ENCODE measurements at regions not wholly inside any gene's neighbourhood (a gene's known extent, or its start where the extent isn't known, plus 50 kb on each side); places are given as distances from the start of the nearest gene placed in this dataset.

DNA sequence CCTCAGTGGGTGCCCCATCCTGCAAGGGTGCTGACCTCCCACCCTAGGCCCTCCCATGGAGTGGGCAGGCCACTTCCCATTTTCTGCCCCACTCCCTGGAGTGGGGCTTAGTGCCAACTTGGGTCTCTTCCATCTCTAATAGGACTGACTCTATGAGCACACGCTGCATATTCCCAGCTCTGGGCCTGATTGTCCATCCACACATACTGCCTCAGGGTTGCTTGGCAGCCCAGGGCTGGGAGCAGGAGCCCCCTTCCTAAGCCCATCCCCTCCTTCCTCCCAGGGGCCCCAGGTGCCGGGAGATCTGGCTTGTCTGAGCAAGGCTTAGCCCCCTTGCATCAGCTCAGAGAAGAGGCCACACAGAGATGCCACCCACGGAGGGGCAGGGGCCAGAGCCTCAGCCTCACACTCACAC, 55.1 kb downstream of the PJA1 start:
- no peak for DNase-seq

DNA sequence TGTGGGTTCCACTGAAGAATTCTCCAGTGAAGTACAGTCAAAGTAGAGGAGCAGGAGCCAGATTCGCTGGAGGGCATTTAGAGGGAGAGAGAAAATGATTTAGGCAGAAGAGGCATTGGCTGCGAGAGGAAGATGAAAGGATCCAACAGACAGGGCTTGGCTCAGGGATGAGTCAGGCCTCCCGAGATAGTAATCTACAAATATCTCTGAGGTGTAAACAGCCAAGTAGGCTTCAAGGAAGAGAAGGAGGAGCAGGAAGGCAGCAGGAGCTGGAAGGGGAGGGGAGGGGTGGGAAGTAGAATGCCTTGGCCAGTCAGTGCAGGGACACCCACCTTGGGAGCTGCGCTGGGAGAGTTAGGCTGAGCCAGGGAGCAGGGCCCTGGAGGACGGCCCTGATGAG, 55.5 kb downstream of the PJA1 start:
- DNase-seq, result no peak

DNA sequence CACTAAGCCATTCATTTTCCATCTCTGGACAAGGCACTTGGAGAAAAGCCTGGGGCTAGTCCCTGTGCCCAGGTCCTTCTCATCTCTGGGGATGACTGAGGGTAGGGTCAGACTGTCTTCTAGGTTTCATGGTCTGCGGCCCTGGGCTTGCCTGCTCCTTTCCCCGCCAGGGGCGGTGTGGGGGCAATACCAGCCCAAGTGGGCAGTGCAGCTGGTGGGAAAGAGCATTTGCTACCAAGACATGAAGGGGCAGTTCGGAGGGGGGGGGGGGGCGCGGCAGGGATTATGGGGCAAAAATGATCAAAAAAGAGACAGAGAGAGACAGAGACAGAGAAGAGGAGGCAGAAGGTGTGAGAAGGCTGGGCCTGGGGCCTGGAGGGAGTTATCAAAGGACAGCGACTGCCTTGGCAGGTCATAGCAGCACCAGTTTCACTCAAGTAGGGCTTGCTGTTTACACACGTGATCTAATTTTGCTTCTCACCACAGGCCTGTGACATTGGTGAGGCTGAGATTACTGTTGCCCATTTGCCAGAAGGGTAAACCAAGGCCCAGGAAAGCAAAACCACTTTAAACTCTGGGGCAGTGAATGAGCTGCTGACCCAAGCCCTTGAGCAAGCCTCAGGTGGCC, 56.1 kb downstream of the PJA1 start:
- DNase-seq, result no peak

DNA sequence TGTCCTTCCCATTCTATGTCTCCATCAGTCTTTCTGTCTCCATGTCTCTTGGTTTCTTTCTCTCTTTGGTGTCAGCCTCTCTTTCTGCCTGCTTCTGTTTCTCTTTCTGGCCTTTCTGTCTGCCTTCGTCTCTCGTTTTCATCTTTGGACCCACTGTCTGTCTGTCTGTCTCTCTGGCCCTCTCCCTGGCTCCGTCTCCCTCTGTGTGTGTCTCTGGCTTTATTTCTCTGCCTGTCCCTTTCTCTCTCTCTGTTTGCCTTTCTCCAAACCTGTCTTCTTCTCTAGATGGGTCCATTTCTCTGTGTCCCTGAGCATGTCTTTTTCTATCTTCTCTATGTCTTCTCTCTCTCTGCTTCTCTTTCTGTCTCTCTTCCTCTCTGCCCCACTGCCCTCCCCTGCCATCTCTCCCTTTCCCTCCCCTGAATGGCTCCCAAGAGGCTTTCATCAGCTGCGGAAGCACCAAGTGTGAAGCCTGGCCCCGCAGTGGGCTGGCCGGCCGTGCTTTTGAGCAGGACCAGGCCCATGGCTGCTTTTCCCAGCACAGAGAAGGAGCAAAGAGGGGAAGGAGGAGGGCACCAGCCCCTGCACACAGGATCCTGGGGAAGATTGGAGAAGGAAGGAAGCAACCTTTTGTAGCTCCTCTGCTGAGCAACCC, 57.4 kb downstream of the PJA1 start:
- no peak for DNase-seq

DNA sequence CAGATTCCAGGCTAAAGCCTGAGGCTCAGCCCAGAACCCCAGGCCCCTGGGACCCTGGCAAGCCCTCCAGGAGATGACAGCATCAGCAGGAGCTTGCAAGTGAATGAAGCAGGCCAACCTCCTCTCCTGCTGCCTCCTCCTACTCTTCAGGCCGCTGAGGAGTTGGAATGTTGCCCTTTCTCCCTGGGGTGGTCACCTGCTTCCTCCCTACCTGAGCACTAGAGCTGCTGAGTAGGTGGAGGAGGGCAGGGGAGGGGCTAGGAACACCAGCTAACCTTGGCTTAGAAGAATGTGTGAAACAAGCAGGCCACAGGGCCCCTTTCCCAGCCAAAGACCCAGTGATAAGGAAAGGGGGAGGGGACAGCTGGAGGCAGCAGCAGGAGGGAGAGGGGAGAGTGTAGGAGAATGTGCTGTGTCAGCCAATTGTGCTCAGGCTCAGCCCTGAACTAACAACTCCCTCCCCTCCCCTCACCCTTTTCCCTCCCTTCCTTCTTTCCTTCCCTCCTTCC, 58.0 kb downstream of the PJA1 start:
- DNase-seq, result no peak

DNA sequence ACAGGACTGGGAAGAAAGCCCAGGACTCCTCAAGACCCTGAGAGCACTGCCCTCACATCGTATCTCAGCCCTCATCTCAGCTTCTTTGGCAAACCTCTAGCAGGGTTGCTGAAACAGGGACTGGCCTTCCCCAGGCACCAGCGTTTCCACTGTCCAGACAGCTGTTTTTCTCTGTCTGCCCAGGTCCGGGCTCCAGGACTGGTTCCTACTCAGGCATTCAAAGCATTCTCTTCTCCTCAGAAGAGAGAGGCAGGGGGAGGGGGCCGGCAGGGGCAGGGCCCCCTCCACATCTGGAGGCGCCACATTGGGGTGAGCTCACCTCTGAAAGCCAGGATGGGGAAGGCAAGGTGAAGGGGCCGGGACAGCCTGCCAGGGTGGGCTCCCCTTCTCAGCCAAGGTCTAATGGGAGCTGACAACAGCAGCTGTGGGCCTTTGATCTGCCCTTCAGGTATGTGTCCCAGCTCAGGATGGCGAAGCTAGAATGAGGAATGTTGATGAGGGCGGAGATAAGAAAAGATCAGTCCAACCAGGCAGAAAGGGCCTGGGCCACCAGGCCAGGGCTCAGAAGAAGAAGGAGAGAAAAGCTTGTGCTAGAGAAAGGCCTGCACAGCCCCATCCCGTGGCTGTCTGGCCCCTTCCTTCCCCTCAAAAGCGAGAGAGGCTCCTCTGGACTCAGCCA, 60.4 kb downstream of the PJA1 start:
- DNase-seq, result no peak

DNA sequence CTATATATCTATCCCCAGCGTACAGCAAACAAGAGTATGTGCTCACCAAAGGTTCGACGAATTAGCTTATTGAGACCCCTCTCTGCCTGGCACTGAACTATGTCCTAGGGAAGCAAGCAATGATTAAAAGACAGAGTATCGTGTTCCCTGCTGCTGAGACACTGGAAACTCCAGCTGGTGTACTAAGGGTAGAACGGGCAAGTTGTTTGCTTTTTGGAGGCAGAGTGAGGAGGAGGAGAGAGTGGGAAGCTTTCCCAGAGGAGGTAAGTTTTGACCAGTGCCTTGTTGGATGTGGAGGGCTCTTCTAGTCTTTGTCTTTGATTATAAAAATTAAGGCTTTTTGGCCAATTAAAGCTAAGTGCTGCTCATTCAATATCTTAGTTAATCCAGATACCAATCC, 61.7 kb downstream of the PJA1 start:
- DNase-seq, result no peak

DNA sequence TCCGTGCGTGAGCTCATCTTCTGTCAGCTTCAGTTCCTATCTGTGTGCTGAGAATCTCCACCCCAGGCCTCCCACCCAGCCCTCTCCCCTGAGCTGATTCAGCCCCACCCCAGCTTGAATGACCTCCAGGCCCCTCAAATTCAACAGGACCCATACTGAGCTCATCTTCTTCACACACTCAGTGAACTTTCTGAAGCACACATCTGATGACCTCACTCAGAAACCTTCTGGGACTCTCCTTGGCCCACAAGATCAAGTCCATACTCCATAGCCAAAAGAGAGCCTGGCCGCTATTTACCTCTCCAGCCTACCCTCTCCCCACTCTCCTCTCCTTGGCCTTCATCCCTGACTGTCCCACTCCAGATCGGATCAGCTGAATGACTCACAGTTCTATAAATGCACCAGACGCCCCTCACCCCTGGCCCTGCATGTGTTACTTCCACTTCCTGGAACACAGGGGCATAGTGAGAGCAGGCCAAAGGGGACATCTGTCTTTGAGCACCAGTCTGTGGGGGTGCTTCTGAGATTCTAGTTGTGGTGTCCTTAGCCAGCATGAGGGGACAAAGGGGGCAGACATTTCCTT, 62.5 kb downstream of the PJA1 start:
- no peak for DNase-seq

DNA sequence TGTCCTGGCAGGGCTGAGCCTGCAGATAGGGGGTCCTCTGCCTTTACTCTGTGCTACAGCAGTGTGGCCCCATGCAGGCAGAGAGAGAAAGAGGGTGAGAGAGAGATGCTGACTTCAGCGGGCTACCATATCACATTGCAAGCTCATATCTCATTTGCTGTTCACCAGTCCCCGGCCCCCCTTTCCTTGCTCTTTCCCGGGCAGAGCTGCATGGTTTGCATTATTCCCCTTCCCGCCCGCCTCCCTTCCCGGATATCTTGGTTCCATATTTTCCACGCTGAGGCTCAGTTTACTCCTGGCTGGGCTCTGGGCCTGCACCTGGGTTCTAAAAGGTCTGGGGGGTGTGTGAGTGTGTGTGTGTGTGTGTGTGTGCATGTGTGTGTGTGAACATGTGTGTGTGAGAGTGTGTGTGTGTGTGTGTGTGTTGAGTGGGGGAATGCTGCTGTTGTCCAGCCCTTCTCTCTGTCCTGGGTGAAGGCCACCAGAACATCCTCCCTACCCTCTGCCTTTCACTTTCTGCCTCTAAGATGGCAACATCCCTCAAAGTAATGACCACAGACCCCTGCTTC, 63.5 kb downstream of the PJA1 start:
- DNase-seq, result no peak

DNA sequence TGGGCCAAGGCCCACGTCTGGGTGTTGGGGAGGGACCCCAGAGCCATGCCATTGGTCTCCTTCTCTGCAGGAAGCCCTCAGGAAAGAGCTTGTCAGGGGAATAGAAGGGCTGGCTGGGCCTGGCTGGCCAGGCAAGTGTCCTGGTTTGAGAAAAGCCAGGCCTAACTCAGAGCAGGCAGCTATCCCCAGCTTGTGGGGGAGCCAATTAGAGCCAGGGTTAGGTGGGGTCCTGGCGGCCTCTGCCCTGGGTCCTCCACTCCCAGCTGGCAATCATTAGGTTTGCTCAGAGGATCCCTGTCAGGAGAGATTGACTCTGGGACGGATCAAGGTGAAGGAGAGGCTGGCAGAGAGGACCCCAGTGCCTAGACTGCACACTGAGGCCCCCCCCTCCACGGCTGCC, 64.8 kb downstream of the PJA1 start:
- DNase-seq, result no peak

DNA sequence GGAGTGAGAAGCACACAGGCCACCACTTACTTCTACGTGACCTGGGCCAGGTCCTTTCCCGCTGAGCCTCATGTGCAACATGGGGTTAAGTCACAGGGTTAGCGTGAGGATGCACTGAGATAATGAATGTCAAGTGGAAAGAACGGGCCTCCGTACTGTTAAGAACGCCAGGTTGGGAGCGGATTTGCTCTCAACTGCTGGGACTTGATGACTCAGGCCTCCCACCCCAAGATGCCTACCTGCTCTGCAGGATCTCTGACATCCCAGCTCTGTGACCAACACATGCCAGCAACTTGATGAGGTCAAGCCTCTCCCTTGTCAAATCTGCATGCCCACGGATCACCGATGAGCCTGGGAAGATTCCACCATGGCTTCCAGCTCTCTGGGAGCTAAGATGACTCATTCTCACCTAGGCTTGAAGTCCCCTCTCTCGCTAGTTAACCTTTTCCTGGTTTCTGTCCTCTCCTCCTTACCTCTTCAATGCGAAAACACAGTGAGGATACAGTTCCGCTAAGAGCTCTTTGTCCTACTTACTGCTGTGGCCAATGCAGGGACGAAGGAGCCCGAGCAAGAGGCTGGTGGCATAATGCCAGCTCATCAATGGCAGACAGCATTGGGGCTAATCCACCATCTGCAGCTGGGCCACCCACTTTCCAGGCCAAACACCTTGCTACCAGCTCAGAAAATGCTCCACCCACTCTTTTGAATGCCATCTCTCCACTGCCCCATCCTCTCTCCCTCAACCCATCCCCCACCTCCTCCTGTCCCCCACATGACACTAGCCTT, 67.6 kb downstream of the PJA1 start:
- no peak for DNase-seq

DNA sequence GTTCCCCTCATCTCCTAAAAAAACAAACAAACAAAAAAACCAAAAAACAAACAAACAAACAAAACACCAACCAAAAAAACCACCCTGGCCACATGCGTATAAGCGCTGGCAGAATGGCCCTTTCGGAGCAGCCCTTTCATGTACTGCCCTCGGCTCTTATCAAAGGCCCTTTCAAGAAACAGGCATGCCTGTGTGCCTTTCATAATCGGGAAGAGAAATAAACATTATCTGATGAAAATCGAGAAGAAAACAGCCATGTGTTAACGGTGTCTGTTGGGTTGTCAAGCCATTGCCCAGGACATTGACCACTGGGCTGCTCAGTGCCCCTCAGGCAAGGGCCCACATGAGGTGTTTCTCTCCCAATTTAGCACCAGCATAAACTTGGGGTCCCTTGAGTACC, 68.3 kb downstream of the PJA1 start:
- DNase-seq, result no peak

DNA sequence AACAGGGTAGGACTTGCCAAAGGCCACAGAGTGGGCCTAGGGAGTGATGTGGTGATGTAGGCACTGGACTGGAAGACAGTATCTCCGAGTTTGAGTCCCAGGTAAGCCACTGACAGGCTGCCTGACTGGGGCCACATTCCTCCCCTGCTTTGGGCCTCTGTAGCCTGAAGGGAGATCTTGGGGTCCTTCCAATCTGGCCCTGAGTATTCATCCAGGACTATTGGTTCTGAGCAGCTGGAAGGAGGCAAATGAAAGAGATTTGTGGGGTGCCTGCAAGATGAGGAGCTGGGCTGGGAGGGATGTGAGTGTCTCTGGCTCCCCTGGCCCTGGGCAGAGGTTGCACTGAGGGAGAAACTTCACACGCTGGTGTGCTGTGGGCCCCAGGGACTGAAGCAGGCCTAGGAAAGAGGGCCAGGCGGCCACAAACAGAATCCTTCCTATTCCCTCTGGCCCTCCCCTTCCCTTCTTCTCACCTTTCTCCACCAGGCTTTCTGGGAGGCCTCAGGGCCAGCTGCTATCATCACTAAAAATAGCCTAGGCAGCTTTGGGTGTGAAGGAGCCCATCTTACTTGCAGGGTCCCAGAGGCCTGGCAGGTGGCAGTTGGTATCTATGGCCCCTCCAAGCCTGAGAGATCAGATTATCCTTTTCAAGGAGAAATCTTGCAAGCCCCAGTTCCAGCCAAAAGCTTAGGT, 70.1 kb downstream of the PJA1 start:
- no peak for DNase-seq

DNA sequence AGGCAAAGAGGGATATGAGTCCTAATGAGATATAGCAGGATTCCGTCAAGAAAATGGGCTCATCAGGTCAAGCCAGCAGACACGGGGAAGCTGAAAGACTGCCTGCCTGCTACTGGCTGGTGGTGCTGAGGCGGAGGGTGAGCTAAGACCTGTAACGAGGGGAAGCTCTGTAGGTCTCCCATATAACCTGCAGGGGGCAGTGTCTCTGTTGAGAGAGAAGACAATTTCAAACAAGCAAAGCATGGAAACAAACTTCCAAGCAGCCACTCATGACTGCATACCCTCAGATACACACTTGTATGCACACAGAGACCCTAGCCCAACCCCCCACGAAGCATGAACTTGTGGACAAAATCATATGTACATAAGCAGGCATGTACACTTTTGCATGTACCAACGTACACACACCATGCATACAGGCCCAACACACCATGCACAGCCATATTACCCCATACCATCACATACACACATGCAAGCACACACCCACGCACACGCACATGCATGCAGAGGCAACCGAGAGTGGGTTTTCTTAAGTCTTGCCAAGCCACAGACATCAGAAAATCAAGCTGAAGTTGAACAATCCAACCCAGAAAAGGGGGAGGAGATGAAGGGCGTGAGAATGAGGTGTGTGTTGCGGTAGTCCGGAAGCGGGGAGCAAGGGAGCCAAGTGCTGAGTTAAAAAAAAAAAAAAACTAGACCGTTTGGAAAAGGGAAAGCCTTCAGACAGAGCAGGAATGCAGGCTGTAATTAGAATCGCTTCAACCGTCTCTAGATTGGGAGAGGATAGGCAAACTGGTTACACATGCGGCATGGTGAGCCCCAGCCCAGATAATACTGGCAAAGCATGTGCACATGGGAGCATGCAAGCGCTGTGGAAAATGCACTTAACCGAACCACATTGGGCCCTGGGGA, 71.0 kb downstream of the PJA1 start:
- DNase-seq, result no peak

DNA sequence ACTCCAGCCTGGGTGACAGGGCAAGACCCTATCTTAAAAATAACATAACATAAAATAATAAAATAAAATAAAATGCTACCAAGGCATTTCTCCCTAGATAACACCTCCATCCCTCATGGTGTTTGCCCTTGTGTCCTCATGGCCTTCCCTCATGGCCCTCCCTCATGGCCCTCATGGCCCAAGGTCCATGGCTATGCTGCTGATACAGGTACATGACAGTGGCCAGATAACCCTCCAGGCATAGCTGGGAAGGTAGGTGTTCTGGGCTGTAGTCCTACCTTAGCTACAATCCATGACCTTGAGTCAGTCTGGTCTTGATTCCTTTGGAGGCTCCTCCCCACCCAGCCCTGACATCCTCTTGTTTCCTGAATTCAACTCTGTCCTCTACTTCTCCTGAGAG, 75.2 kb downstream of the PJA1 start:
- no peak for DNase-seq

DNA sequence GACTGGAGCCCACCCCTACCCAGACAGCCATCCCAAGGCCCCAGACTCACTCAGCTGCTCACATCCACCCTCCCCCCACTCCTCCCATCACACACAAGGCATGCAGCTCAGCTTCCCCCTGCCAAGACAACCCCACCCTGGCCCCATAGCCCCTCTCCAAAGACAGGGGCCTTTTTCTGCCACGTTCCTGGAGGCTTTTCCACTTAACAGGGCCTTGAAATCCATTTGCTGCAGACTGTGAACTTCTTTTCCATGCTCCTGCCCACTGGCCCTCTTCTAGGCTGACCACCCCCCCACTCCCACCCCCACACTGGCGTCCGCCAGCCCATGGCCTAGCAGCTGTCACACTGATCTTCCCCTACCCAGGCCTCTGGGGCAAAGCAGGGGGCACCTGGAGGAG, 76.0 kb downstream of the PJA1 start:
- no peak for DNase-seq

DNA sequence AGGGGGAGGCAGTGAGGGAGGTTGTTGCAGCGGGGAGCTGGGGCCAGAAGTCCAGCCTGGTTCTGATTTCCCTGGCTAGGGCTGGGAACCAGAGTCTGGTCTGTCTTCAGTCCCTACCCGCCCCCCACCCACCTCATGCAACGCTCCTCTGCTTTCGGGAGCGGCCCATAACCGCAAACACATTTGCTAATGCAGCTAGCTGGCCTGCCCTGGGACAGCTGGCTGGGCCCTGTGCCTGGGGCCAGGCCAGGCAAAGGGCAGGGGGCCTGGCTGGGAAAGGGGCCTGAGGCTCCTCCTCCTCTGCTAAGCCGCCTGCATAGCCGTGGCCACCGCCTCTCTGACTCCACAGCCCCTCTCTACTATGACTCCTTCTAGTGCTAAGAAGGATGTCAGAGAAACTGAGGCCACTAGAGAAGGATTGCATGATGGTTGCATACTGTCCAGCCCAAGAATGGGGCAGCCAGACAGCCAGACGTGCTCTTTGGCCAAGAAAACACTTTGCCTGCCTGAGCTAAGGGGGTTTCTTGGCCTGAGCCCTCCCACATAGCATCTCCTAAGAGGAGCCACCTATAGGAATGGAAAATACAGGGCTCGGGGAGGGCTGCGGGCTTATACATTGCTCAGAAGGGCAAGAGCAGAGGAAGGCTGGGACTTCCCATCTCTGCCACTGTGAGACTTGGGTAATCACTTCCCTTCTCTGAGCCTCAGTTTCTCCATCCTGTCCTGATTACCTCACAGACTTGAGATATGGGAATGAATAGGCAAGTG, 76.9 kb downstream of the PJA1 start:
- DNase-seq, result no peak

DNA sequence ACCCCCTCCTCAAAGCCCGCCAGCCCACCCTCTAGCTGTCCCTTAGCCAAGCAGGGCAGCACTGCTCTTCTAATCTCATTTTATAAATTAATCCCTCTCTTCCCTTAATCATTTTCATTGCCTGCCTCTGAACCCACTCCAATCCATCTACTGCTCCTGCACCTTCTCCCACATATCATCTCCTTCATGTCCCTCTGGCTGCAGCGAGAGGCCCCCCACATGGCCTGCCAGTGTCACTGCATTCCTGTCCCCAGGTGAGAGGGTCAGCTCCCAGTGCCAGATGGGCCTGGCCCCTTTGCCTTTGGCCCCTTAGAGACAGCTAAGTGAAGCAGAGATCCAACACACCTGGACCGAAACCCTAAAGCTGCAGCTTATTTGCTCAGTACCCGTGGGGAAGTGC, 79.4 kb downstream of the PJA1 start:
- no peak for DNase-seq

DNA sequence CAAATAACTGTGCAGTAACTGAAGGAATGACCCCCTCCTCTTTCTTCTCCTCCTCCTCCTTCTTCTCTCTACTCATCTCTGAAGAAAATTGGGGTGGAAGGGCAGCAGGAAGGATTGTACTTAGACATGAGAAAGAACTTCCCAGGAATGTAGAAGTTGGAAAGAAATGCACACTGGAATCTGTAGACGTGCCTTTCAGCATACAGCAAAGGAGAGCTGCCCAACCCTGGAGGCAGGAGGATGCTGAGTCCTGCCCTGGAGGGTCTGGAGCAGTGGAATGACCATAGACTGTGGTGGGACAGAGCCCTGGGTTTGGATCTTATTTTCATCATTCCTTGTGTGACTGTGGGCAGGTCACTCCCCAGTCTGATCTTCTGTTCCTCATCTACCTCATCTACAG, 80.1 kb downstream of the PJA1 start:
- DNase-seq, result no peak

DNA sequence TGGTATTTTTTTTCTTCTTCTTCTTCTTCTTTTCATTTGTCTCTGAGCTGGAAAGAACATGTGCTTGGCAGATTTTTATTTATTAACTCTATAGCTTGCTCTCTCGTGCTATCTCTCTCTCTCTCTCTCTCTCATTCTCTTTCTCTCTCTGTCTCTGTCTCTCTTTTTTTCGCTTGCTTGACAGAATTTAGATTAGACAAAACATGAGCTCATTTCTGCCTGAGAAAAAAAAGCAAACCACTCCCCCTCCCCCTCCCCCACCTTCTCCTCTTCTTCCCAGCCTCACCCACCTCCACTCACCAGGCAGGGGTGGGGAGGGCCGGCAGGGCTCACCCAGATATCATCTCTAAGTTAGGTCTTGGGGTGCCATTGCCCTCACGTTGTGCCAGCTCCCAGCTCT, 81.5 kb downstream of the PJA1 start:
- no peak for DNase-seq
